ENCODE measurements at regions not wholly inside any gene's neighbourhood (a gene's known extent, or its start where the extent isn't known, plus 50 kb on each side); places are given as distances from the start of the nearest gene placed in this dataset.

DNA sequence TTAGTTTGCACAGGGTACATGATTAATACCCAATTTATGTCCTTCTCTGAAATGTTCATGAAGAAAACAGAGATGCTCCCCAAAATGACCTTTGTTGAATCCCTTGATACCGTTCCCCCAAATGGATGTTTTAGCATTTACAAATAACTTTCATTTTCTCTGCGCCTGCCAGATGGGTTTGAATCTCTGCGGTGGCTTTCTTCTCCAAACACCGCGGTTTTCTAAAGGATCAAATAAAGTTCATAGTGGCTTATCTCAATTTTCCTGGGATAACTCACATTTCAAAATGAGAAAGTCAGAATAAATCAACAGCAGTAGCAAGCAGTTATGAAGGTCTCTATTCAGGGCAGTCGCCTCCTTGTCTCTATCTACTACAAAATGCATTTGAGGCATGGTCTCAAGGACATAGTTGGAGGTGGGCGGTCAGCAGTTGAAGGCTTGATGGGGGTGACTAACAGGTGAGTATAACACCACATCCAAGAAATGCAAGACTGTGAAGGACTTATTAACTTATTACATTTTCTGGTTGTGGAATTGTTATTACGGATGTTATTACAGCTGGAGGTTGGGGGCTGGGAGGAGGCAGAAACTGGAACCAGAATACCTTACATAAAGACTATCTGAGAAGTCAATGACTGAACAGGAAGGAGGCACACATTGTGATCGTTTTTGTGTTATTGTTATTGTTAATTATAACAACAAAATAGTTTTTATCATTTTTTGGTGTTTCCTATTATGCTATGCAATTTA lies 1513.3 kb downstream of the FAM181B start:
- ChIA-PET CTCF (no interaction called here), POLR2A (no interaction called here)
- no peak for DNase-seq (ENCODE audit: low read depth)
- Histone ChIP-seq H3K27me3 (ENCODE audit: control insufficient read depth, insufficient read depth, low read length) (no peaks in the 10 kb centered on the region), H3K4me3 (ENCODE audit: low read depth, low read length) (no peak overlapping the region), H3K36me3 (ENCODE audit: control insufficient read depth, insufficient read depth, low read length) (no peaks in the 10 kb centered on the region)
- TF ChIP-seq, protein P1, sequence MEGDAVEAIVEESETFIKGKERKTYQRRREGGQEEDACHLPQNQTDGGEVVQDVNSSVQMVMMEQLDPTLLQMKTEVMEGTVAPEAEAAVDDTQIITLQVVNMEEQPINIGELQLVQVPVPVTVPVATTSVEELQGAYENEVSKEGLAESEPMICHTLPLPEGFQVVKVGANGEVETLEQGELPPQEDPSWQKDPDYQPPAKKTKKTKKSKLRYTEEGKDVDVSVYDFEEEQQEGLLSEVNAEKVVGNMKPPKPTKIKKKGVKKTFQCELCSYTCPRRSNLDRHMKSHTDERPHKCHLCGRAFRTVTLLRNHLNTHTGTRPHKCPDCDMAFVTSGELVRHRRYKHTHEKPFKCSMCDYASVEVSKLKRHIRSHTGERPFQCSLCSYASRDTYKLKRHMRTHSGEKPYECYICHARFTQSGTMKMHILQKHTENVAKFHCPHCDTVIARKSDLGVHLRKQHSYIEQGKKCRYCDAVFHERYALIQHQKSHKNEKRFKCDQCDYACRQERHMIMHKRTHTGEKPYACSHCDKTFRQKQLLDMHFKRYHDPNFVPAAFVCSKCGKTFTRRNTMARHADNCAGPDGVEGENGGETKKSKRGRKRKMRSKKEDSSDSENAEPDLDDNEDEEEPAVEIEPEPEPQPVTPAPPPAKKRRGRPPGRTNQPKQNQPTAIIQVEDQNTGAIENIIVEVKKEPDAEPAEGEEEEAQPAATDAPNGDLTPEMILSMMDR (IDR thresholded peaks at IDR 0.05; ENCODE audit: insufficient read depth, low read depth, low read length) = no peak

DNA sequence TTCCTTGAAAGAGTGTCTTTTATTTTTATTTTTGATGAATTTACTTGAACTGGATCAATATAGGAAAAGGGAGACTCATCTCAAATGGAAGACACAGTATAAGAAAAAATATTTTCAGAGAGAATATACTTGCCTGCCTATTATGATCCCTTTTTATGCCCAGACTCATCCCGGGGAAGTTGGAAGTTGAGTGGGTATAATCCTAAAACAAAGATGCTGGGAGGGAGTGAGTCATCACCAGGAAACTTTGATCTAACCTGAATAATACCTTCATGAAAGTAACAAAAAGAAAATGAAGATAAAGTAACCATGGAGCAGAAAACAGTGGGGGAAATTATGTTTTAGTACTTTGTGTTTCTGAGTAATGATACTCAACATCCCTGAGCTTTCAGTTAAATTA lies 1514.0 kb downstream of the FAM181B start:
- no peak for DNase-seq (ENCODE audit: low read depth)
- Histone ChIP-seq H3K36me3 (ENCODE audit: control insufficient read depth, insufficient read depth, low read length) (no peaks in the 10 kb centered on the region), H3K4me3 (ENCODE audit: low read depth, low read length) (no peak overlapping the region), H3K27me3 (ENCODE audit: control insufficient read depth, insufficient read depth, low read length) (no peaks in the 10 kb centered on the region)
- ChIA-PET POLR2A (no interaction called here), CTCF (no interaction called here)
- TF ChIP-seq, protein P1 (IDR thresholded peaks at IDR 0.05; ENCODE audit: insufficient read depth, low read depth, low read length) = no peak

DNA sequence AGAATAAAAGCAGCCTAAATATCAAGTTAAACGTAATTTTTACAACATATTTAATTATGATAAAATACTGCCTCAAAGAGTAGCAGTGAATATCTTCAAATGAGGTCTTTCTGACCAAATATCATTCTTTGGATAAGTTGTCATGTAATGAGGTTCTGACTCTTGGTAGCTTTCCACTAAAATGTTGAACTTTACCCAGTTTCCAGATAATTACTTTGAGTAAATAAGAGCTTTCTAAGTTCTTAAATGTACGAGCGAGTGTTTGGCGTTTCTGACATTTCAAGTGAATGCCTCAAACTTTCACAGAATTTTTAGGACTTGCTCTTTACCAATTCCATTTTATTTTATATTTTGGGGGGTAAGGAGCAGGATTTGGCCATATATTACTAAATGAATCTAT lies 1515.2 kb downstream of the FAM181B start:
- no peaks in the 10 kb centered on the region for H3K36me3 ChIP-seq (ENCODE audit: control insufficient read depth, insufficient read depth, low read length)
- TF ChIP-seq, protein P1 (IDR thresholded peaks at IDR 0.05; ENCODE audit: insufficient read depth, low read depth, low read length) = no peak
- DNase-seq (ENCODE audit: low read depth) = no peak
- H3K4me3 ChIP-seq (ENCODE audit: low read depth, low read length) = no peak overlapping the region
- ChIA-PET CTCF (no interaction called here), POLR2A (no interaction called here)
- no peaks in the 10 kb centered on the region for H3K27me3 ChIP-seq (ENCODE audit: control insufficient read depth, insufficient read depth, low read length)

DNA sequence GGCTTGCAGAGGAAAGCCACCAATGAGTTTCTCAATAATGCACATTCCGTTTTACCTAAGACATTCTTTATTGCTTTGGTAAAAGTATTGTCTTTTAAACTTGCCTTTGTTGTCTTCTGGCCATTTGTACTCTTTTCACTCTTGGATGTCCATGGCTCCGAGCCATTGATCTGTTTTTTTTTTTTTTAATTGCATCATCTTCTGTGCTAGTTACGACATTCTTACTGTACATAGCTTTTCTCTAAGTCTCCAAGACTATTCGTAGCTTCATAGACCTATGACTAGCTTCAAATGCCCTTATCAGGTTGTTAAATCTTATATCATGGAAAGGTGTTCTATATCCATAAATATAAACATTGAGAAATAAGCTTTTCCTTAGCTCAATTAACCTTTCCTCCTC lies 1522.6 kb downstream of the FAM181B start:
- ChIA-PET CTCF (no interaction called here), POLR2A (no interaction called here)
- H3K27me3 ChIP-seq (ENCODE audit: control insufficient read depth, insufficient read depth, low read length) = no peaks in the 10 kb centered on the region
- no peak overlapping the region for H3K4me3 ChIP-seq (ENCODE audit: low read depth, low read length)
- no peak for DNase-seq (ENCODE audit: low read depth)
- TF ChIP-seq, protein P1 (IDR thresholded peaks at IDR 0.05; ENCODE audit: insufficient read depth, low read depth, low read length) = no peak
- no peaks in the 10 kb centered on the region for H3K36me3 ChIP-seq (ENCODE audit: control insufficient read depth, insufficient read depth, low read length)

DNA sequence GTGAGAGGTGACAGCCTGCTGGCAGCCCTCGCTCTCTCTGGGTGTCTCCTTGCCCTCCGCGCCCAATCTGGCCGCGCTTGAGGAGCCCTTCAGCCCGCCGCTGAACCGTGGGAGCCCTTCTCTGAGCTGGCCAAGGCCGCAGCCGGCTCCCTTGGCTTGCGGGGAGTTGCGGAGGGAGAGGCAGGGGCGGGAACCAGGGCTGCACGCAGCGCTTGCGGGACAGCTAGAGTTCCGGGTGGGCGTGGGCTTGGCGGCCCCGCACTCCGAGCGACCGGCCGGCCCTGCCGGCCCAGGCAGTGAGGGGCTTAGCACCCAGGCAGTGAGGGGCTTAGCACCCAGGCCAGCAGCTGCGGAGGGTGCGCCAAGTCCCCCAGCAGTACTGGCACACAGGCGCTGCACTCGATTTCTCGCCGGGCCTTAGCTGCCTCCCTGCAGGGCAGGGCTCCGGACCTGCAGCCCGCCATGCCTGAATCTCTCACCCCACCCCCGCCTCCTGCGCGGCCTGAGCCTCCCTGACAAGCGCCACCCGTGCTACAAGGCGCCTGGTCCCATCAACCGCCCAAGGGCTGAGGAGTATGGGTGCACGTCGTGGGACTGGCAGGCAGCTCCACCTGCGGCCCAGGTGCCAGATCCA lies 1526.1 kb downstream of the FAM181B start:
- ChIA-PET POLR2A (no interaction called here), CTCF (no interaction called here)
- Histone ChIP-seq H3K4me3 (ENCODE audit: low read depth, low read length) (no peak overlapping the region), H3K27me3 (ENCODE audit: control insufficient read depth, insufficient read depth, low read length) (no peaks in the 10 kb centered on the region), H3K36me3 (ENCODE audit: control insufficient read depth, insufficient read depth, low read length) (no peaks in the 10 kb centered on the region)
- DNase-seq (ENCODE audit: low read depth) = no peak
- TF ChIP-seq, protein P1 (IDR thresholded peaks at IDR 0.05; ENCODE audit: insufficient read depth, low read depth, low read length) = no peak
